ENCODE measurements at regions not wholly inside any gene's neighbourhood (a gene's known extent, or its start where the extent isn't known, plus 50 kb on each side); places are given as distances from the start of the nearest gene placed in this dataset.
"Not testable (repeated sequence)": the region's sequence is repeated elsewhere in the genome, so short reads cannot be mapped to it uniquely, and the experiment has no call there.

DNA sequence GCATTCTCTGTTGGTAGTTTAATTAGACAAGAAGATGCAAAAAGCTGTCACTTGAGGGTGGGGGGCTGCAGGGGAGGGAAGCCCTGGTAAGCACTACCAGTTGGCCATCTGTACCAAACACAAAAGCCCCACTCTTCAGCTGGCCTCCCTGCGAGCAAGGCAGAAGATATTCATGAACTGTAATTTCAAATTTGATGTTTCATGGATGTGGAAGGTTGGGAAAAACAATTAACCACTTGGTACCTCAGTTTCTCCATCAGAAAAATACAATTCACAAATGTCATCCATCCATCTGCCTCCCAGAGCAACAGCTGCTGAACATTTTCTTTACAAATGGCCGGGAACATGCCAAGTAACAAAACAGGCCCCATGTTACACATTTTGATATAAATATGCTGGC lies 265.3 kb downstream of the HNRNPD start:
- no peak overlapping the region for H3K4me3 ChIP-seq
- no peaks in the 10 kb centered on the region for H3K9me3 ChIP-seq
- no peaks in the 10 kb centered on the region for H3K27me3 ChIP-seq
- no peaks in the 10 kb centered on the region for H3K36me3 ChIP-seq
- DNase-seq (ENCODE audit: low spot score), result no peak
- TF ChIP-seq, protein P1, sequence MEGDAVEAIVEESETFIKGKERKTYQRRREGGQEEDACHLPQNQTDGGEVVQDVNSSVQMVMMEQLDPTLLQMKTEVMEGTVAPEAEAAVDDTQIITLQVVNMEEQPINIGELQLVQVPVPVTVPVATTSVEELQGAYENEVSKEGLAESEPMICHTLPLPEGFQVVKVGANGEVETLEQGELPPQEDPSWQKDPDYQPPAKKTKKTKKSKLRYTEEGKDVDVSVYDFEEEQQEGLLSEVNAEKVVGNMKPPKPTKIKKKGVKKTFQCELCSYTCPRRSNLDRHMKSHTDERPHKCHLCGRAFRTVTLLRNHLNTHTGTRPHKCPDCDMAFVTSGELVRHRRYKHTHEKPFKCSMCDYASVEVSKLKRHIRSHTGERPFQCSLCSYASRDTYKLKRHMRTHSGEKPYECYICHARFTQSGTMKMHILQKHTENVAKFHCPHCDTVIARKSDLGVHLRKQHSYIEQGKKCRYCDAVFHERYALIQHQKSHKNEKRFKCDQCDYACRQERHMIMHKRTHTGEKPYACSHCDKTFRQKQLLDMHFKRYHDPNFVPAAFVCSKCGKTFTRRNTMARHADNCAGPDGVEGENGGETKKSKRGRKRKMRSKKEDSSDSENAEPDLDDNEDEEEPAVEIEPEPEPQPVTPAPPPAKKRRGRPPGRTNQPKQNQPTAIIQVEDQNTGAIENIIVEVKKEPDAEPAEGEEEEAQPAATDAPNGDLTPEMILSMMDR (IDR thresholded peaks at IDR 0.05), result no peak
- no peak overlapping the region for H3K27ac ChIP-seq
- H3K4me1 ChIP-seq, result no peaks in the 10 kb centered on the region

DNA sequence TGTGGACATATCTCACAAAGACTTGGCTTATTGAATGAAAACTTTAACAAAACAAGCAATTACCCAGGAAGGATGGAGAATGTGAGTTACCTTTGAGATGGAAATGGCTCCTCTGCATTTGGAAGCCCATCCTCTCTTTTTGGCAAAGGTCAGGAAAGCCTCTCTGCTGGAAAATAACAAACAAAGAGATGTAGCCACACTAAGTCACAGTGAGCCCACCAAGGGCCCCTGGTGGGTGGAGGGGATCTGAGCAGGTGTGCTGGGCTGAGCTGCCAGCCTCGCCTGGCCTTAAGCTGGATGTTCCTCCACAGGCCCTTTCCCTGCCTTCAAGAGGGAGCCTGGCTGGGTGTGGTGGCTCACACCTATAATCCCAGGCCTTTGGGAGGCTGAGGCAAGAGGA lies 269.2 kb downstream of the HNRNPD start:
- Histone ChIP-seq H3K27ac (no peak overlapping the region), H3K9me3 (no peaks in the 10 kb centered on the region), H3K36me3 (no peaks in the 10 kb centered on the region), H3K4me3 (no peak overlapping the region), H3K27me3 (no peaks in the 10 kb centered on the region), H3K4me1 (no peaks in the 10 kb centered on the region)
- TF ChIP-seq, protein P1 (IDR thresholded peaks at IDR 0.05), result no peak
- no peak for DNase-seq (ENCODE audit: low spot score)

DNA sequence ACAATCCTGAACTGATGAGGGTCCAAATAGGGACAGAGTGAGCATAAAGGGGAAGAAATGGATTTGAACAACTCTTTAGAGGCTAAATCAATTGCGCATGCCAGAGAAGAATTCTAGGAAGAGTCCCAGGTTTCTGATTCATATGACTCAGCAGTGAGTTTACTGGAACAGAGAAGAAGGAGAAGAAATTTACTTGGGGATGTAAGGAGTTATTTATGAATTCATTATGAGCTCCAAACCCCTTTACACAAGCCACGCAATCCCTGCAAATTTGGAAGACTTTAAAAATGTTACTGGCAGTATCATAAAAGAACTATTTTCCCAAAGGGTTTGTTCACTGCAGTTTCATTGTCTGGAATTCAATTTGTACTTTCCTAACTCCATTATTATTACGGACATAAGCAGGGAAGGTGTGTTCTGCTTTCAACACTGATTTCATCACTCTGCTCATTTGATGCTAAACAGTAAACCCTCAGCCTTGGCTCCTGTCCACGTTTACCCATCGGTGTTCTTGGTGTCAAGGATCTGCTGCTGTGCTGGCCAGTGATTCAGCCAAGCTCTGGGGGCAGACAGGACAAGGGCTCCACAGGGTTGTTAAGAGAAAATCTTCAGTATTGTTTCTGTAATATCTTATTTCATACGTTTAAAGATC lies 273.7 kb downstream of the HNRNPD start:
- Histone ChIP-seq H3K36me3 (no peaks in the 10 kb centered on the region), H3K4me1 (no peaks in the 10 kb centered on the region), H3K27me3 (no peaks in the 10 kb centered on the region), H3K9me3 (no peaks in the 10 kb centered on the region), H3K27ac (no peak overlapping the region), H3K4me3 (no peak overlapping the region)
- TF ChIP-seq, protein P1 (IDR thresholded peaks at IDR 0.05), result no peak
- DNase-seq (ENCODE audit: low spot score), result no peak

DNA sequence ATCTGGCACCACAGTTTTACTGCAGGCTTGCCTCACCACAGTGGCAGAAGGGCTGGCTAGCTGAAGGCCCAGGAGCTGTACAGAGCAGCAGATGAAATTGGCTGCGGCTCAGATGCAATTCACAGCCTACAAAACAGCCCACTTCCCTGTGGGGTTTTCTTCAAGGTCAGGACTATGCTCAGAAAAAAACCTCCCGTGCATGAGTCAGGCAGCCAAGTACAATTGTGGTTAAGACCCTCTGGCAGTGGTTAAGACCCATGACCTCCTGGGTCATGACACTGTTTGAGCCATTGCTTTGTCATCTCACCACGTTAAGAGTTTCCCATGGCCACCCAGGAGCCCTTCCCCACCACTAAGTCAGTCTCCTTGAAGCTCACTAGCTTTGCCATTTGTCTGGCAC lies 276.3 kb downstream of the HNRNPD start:
- Histone ChIP-seq H3K27ac (no peak overlapping the region), H3K27me3 (no peaks in the 10 kb centered on the region), H3K4me1 (no peaks in the 10 kb centered on the region), H3K36me3 (no peaks in the 10 kb centered on the region), H3K4me3 (no peak overlapping the region), H3K9me3 (no peaks in the 10 kb centered on the region)
- DNase-seq (ENCODE audit: low spot score), result no peak
- TF ChIP-seq, protein P1 (IDR thresholded peaks at IDR 0.05), result no peak

DNA sequence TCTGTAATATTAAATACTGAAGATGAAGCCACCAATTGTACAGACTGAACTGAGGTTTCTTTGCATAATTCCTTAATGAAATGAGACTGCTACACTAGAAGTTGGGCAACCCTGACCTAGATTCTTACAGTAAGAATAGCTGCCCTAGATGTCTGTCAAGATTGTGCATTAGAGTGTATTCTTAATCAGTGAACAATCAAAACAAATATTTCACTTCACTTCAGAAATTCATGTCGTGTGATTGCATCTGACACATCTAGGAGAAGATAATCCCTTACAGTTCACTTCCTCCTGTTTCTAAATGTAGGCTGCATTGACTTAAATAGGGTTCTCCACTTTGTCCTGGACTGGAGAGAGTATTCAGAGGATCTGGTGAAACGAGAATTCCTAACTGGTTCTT lies 283.1 kb downstream of the HNRNPD start:
- TF ChIP-seq, protein P1 (IDR thresholded peaks at IDR 0.05), result no peak
- Histone ChIP-seq H3K9me3 (no peaks in the 10 kb centered on the region), H3K27ac (no peak overlapping the region), H3K36me3 (no peaks in the 10 kb centered on the region), H3K4me1 (no peaks in the 10 kb centered on the region), H3K4me3 (no peak overlapping the region), H3K27me3 (no peaks in the 10 kb centered on the region)
- no peak for DNase-seq (ENCODE audit: low spot score)

DNA sequence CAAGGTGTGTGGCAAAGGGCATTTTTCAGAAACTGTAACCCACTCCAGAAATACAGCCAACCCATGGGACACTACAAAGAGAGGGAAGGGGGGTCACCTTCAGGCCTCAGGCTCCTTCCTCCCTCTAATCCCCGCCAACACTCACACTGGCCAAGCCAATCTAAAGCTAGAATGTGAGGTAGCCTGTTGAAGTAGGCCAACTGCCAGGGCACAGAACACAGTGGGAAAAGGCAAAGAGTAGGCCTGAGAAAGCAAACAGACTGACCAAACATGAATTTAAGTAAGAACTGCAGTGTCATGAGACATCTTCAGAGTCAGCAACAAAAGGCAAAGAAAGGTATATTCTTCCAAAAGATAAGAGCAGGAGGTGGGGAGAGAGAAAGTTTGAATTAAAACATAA lies 289.0 kb downstream of the HNRNPD start:
- H3K9me3 ChIP-seq, result no peaks in the 10 kb centered on the region
- DNase-seq (ENCODE audit: low spot score), result no peak
- H3K4me1 ChIP-seq, result no peaks in the 10 kb centered on the region
- H3K27ac ChIP-seq, result no peak overlapping the region
- TF ChIP-seq, protein P1 (IDR thresholded peaks at IDR 0.05), result no peak
- no peaks in the 10 kb centered on the region for H3K27me3 ChIP-seq
- no peak overlapping the region for H3K4me3 ChIP-seq
- no peaks in the 10 kb centered on the region for H3K36me3 ChIP-seq

DNA sequence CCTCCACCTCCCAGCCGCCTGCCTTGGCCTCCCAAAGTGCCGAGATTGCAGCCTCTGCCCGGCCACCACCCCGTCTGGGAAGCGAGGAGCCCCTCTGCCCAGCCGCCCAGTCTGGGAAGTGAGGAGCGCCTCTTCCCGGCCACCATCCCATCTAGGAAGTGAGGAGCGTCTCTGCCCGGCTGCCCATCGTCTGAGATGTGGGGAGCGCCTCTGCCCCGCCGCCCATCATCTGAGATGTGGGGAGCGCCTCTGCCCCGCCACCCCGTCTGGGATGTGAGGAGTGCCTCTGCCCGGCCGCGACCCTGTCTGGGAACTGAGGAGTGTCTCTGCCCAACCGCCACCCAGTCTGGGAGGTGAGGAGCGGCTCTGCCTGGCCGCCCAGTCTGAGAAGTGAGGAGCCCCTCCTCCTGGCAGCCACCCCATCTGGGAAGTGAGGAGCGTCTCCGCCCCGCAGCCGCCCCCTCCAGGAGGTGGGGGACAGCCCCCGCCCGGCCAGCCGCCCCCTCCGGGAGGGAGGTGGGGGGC lies 296.3 kb downstream of the HNRNPD start:
- H3K4me1 ChIP-seq; H3K27ac ChIP-seq; H3K9me3 ChIP-seq; DNase-seq (ENCODE audit: low spot score); H3K4me3 ChIP-seq; H3K27me3 ChIP-seq; H3K36me3 ChIP-seq: not testable (repeated sequence)
